Fibroblast of lung (primary cell): ENCODE measurements at regions not wholly inside any gene's neighbourhood (a gene's known extent, or its start where the extent isn't known, plus 50 kb on each side); places are given as distances from the start of the nearest gene placed in this dataset.

Experiments
- DNase-seq, 2 donors: peaks; one replicate each; pipeline versions ENCODE4 v3.0.0 to v3.0.0-alpha.2; 2010; ENCODE audit warnings: low read depth in 2 of 2
- H2AFZ ChIP-seq: 2 replicates; pipeline ENCODE4 v1.5.1; 2012; ENCODE audit warnings: low read length, control low read depth, inconsistent platforms
- H3K27ac ChIP-seq: 2 replicates; pipeline ENCODE4 v1.5.1; 2011; ENCODE audit warnings: low read length, control low read depth; ENCODE audit not compliant: insufficient read depth
- H3K27me3 ChIP-seq: 2 replicates; pipeline ENCODE4 v1.5.1; 2011; ENCODE audit warnings: mild to moderate bottlenecking, low read length; ENCODE audit not compliant: control insufficient read depth, insufficient read depth
- H3K36me3 ChIP-seq: 2 replicates; pipeline ENCODE4 v1.5.1; 2011; ENCODE audit warnings: low read length; ENCODE audit not compliant: control insufficient read depth, insufficient read depth
- H3K4me1 ChIP-seq: 2 replicates; pipeline ENCODE4 v1.5.1; 2011; ENCODE audit warnings: low read length; ENCODE audit not compliant: control insufficient read depth, insufficient read depth; ENCODE audit errors: extremely low read depth
- H3K4me2 ChIP-seq: 2 replicates; pipeline ENCODE4 v1.5.1; 2011; ENCODE audit warnings: low read length, control low read depth; ENCODE audit not compliant: insufficient read depth; ENCODE audit errors: extremely low read depth
- H3K4me3 ChIP-seq, 4 experiments: fragments of 200-600 bp in 1 of 4; sonication (generic) in 1 of 4; replicated peaks in 1 of 4; 2 replicates each; pipeline ENCODE4 v1.5.1; 2011 to 2016; ENCODE audit warnings: low read length in 4 of 4, low read depth in 3 of 4, mild to moderate bottlenecking in 3 of 4, control low read depth in 2 of 4, inconsistent platforms in 1 of 4, mixed read lengths in 1 of 4; ENCODE audit not compliant: insufficient read depth in 1 of 4; ENCODE audit errors: control extremely low read depth in 1 of 4
- H3K79me2 ChIP-seq: 2 replicates; pipeline ENCODE4 v1.5.1; 2012; ENCODE audit warnings: mild to moderate bottlenecking, low read length, inconsistent platforms; ENCODE audit not compliant: control insufficient read depth, insufficient read depth
- H3K9ac ChIP-seq: 2 replicates; pipeline ENCODE4 v1.5.1; 2011; ENCODE audit warnings: mild to moderate bottlenecking, low read length, control low read depth; ENCODE audit not compliant: insufficient read depth
- H3K9me3 ChIP-seq: 2 replicates; pipeline ENCODE4 v1.5.1; 2012; ENCODE audit warnings: low read depth, low read length; ENCODE audit not compliant: control insufficient read depth, insufficient read depth
- H4K20me1 ChIP-seq: 2 replicates; pipeline ENCODE4 v1.5.1; 2011; ENCODE audit warnings: low read length; ENCODE audit not compliant: control insufficient read depth, insufficient read depth; ENCODE audit errors: extremely low read depth
- EZH2 ChIP-seq: IDR thresholded peaks from 2 replicates; pipeline ENCODE4 v1.5.1; 2012; ENCODE audit warnings: low read length, control low read depth, mild to moderate bottlenecking; ENCODE audit errors: missing control alignments
- TF ChIP-seq, protein P1 (sequence below), 2 donors: IDR thresholded peaks in 1 of 2; conservative IDR thresholded peaks in 1 of 2; 1 replicate in 1 of 2; 2 replicates in 1 of 2; pipeline ENCODE4 v1.5.1; 2011 to 2012; ENCODE audit warnings: low read length in 2 of 2, control low read depth in 1 of 2, inconsistent platforms in 1 of 2, low read depth in 1 of 2, mild to moderate bottlenecking in 1 of 2

DNA sequence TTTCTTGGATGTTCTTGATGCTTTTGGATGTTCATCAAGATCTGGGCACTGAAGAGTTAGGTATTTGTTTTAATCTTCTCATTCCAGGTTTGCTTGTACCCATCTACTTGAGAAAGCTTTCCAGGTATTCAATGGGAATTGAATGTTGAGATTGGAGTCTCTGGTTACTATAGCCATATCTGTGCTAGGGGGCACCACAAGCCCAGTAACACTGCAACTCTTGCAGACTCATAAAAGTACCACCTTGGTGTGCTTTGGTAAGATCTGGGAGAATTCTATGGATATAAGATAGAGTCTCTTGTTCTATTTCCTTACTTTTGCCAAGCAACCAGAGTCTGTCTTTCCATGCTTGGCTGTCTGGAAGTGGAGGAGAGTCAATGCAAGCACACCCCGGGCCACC lies 518.9 kb upstream of the VRK2 start:
- no peaks in the 10 kb centered on the region for H4K20me1 ChIP-seq
- H3K27ac ChIP-seq = no peak overlapping the region
- H3K4me1 ChIP-seq = no peaks in the 10 kb centered on the region

GRCh38 chr2:57528499-57528898 lies 518.1 kb upstream of the VRK2 start:
- DNase-seq = no peak
- Histone ChIP-seq H3K79me2 (no peaks in the 10 kb centered on the region), H3K9me3 (no peaks in the 10 kb centered on the region), H2AFZ (no peak overlapping the region), H3K36me3 (no peaks in the 10 kb centered on the region), H3K4me3 (no peak overlapping the region), H4K20me1 (no peaks in the 10 kb centered on the region), H3K27ac (no peak overlapping the region), H3K9ac (no peak overlapping the region), H3K4me2 (no peak overlapping the region), H3K4me1 (no peaks in the 10 kb centered on the region), H3K27me3 (no peaks in the 10 kb centered on the region)
- TF ChIP-seq, protein P1, sequence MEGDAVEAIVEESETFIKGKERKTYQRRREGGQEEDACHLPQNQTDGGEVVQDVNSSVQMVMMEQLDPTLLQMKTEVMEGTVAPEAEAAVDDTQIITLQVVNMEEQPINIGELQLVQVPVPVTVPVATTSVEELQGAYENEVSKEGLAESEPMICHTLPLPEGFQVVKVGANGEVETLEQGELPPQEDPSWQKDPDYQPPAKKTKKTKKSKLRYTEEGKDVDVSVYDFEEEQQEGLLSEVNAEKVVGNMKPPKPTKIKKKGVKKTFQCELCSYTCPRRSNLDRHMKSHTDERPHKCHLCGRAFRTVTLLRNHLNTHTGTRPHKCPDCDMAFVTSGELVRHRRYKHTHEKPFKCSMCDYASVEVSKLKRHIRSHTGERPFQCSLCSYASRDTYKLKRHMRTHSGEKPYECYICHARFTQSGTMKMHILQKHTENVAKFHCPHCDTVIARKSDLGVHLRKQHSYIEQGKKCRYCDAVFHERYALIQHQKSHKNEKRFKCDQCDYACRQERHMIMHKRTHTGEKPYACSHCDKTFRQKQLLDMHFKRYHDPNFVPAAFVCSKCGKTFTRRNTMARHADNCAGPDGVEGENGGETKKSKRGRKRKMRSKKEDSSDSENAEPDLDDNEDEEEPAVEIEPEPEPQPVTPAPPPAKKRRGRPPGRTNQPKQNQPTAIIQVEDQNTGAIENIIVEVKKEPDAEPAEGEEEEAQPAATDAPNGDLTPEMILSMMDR (conservative IDR thresholded peaks at IDR 0.05 in 1 of 2, IDR thresholded peaks at IDR 0.05 in 1 of 2; ENCODE audit: low read depth in 1 of 2, low read length in 2 of 2) = no peak
- TF ChIP-seq EZH2 = no peak

More for the DNA sequence above, 518.9 kb upstream of the VRK2 start:
- no peak for DNase-seq
- no peak overlapping the region for H3K9ac ChIP-seq
- H3K27me3 ChIP-seq = no peaks in the 10 kb centered on the region
- no peaks in the 10 kb centered on the region for H3K9me3 ChIP-seq
- H3K4me2 ChIP-seq = no peak overlapping the region
- TF ChIP-seq, protein P1 (conservative IDR thresholded peaks at IDR 0.05 in 1 of 2, IDR thresholded peaks at IDR 0.05 in 1 of 2; ENCODE audit: low read depth in 1 of 2, low read length in 2 of 2) = no peak
- no peak for TF ChIP-seq EZH2
- H3K36me3 ChIP-seq = no peaks in the 10 kb centered on the region
- H2AFZ ChIP-seq = no peak overlapping the region
- H3K79me2 ChIP-seq = no peaks in the 10 kb centered on the region
- no peak overlapping the region for H3K4me3 ChIP-seq

- Histone ChIP-seq H3K36me3 (no peaks in the 10 kb centered on the region), H3K4me2 (no peak overlapping the region), H3K27ac (no peak overlapping the region), H3K4me1 (no peaks in the 10 kb centered on the region), H3K27me3 (no peaks in the 10 kb centered on the region), H3K9ac (no peak overlapping the region), H3K9me3 (no peaks in the 10 kb centered on the region), H3K79me2 (no peaks in the 10 kb centered on the region), H3K4me3 (no peak overlapping the region), H2AFZ (no peak overlapping the region), H4K20me1 (no peaks in the 10 kb centered on the region)
- no peak for DNase-seq
- TF ChIP-seq, protein P1 (conservative IDR thresholded peaks at IDR 0.05 in 1 of 2, IDR thresholded peaks at IDR 0.05 in 1 of 2; ENCODE audit: low read depth in 1 of 2, low read length in 2 of 2) = no peak
- no peak for TF ChIP-seq EZH2
Measured at GRCh38 chr2:57534358-57534757, 512.2 kb upstream of the VRK2 start.
